ENCODE measurements at regions not wholly inside any gene's neighbourhood (a gene's known extent, or its start where the extent isn't known, plus 50 kb on each side); places are given as distances from the start of the nearest gene placed in this dataset.

- TF ChIP-seq, protein P1, sequence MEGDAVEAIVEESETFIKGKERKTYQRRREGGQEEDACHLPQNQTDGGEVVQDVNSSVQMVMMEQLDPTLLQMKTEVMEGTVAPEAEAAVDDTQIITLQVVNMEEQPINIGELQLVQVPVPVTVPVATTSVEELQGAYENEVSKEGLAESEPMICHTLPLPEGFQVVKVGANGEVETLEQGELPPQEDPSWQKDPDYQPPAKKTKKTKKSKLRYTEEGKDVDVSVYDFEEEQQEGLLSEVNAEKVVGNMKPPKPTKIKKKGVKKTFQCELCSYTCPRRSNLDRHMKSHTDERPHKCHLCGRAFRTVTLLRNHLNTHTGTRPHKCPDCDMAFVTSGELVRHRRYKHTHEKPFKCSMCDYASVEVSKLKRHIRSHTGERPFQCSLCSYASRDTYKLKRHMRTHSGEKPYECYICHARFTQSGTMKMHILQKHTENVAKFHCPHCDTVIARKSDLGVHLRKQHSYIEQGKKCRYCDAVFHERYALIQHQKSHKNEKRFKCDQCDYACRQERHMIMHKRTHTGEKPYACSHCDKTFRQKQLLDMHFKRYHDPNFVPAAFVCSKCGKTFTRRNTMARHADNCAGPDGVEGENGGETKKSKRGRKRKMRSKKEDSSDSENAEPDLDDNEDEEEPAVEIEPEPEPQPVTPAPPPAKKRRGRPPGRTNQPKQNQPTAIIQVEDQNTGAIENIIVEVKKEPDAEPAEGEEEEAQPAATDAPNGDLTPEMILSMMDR (IDR thresholded peaks at IDR 0.05 in 8 of 11, conservative IDR thresholded peaks at IDR 0.05 in 3 of 11): no peak
- TF ChIP-seq POLR2A (IDR thresholded peaks at IDR 0.05): no peak
Observed at GRCh38 chr10:60623627-60624026, 154.7 kb upstream of the CDK1 start.

Data from spleen (tissue), 7 donors.